ENCODE measurements at regions not wholly inside any gene's neighbourhood (a gene's known extent, or its start where the extent isn't known, plus 50 kb on each side); places are given as distances from the start of the nearest gene placed in this dataset.

GRCh38 chr3:127083778-127084397 lies 101.0 kb downstream of the PLXNA1 start:
- TF ChIP-seq CTCF (IDR thresholded peaks at IDR 0.05) (no peak), POLR2A (IDR thresholded peaks at IDR 0.05) (no peak)

Data from body of pancreas (tissue), 4 donors.